IPS DF 4.7 (cell line): ENCODE measurements at regions not wholly inside any gene's neighbourhood (a gene's known extent, or its start where the extent isn't known, plus 50 kb on each side); places are given as distances from the start of the nearest gene placed in this dataset.
"Not testable (repeated sequence)": the region's sequence is repeated elsewhere in the genome, so short reads cannot be mapped to it uniquely, and the experiment has no call there.

Experiments used
- DNase-seq: peaks from one replicate; pipeline ENCODE4 v3.0.0-alpha.2; 2013; ENCODE audit warnings: low spot score; ENCODE audit errors: extremely low read depth

DNA sequence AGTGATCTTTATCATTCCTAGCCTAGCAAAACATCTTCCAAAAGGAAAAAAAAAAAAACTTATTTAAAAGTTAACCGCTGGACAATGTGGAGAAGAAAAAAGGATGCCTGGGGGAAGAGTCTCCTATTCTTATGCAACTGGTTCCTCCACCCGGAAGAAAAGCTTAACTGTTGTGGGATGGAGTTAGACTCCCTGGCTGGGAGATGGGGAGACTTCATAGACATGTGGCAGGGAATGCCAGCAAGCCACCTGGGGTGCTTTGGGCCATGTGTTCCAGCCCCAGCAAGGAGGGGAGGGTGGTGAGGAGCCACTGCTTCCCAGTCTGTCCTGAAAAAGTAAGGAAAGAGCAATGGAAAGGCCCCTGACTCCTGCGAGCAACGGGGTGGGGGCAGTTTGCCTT is 119.4 kb upstream of the SPIN4 start:
- no peak for DNase-seq

DNA sequence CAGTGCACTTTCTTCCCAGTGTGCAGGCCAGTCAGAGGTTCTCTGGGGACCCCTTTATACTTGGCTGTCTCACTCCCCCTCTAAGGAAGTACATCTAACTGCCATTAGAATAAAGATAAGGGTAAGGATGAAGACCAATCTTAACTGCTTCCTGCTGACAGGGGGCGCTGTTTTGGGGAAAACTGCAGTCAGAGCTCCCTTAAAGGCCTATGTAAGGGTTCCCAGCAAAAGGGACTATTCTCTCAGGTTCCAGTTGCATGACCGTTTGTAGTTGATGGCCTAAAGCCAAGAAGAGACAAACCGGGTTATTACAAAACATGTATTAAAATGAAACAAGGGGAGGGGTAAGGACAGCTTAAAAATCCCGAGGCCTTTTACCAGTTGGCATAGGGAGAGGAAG is 115.6 kb upstream of the SPIN4 start:
- no peak for DNase-seq

DNA sequence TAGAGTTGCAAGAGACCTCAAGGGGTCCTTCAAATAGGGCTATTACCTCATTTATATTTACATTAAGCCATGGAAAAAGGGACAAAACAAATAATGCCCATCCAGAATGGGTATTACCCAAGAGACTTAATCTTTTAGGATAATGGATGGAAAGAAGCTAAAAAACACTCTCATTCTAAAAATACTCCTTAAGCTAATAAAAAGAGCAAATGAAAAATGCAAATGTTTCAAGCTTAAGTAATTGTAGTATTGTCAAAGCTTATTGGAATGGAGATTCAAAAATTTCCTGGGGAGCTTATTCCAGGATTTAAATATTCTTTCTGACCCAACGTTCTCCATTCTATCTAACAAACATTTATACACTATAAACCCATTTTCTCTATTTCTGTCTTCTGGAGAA is 107.8 kb upstream of the SPIN4 start:
- no peak for DNase-seq

DNA sequence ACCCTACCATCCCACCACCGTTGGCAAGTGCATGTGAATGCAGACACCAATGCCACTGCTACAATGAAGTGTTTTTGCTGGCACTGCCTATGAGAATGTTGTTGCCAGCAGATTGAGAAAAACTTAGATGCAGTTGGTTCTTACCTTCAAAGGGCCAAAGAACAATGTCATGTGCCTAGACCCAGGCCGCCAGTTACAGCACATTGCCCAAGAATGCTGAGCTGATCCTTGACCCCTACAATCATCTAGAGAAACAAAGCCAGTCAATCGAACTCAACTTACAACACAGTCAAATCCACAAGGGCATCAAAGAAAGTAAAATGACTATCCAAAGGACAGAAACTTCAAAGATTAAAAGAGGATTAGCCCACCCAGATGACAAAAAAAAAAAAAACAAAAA is 102.4 kb upstream of the SPIN4 start:
- DNase-seq: no peak

DNA sequence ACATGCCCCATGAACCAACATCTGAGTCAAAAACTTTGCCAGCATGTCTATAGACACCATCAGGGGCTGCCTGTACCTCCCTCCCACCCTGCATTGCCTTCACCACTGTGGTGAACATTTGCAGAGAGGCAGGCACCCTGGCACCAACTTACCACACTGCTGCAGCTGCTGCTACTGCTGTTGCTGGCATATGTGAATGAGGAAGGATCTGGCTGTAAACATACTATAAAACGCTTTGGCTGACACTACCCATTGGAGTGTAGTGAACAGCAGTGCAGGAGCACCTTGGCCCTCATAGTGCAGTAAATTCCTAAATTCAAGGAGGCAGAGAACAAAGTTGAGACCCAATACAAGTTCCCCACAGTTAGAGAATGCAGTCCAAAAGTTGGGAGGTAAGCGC is 90.6 kb upstream of the SPIN4 start:
- DNase-seq: no peak

DNA sequence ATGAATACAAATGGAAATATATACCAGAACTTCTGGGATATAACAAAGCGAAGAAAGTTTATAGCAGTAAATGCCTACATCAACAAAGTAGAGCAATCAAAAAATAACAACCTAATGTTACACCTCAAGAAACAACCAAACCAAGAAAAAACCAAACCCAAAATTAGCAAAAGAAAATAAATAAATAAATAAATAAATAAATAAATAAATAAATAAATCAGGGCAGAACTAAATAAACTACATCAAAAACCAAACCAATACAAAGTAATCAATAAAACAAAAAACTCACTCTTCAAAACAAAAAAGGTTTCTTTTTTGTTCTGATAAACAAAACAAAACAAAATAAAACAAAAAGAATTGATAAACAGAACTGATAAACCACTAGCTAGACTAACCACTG is 88.4 kb upstream of the SPIN4 start:
- no peak for DNase-seq

DNA sequence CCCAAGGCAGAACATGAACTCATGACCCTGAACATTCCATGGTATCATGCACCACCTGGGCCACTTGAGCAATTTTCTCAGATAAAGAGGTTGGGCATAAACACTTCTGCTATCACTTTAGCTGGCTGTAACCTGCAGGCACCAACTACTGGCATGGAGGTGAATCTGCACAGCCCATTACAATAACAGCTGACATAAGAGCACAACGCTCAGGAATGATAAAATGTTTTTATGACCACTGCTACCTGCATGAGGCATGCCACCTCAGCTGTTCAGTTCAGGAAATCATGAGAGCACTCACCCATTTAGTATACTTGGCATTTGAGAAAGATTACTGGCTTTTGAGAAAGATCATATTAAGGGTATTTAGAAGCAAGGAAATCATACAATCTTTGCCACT is 85.7 kb upstream of the SPIN4 start:
- DNase-seq: no peak

DNA sequence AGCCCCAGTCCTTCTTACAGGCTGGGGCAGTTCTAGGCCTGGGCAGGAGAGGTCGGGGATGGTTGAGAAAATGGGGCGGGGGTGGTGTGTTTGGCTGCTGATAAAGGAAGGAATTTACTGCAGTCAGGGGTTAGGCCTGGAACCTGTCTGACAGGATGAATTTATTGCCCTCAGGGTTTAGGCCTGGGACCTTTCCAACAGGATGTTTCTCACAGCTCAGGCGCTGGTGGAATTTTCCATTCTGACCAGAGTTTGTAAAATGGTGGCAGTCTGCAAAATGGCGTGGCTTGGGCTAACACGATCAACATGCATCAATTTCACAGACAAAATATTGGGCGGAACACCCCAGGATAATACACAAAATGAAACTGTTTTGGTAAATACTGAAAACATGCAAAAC is 83.5 kb upstream of the SPIN4 start:
- DNase-seq: no peak

DNA sequence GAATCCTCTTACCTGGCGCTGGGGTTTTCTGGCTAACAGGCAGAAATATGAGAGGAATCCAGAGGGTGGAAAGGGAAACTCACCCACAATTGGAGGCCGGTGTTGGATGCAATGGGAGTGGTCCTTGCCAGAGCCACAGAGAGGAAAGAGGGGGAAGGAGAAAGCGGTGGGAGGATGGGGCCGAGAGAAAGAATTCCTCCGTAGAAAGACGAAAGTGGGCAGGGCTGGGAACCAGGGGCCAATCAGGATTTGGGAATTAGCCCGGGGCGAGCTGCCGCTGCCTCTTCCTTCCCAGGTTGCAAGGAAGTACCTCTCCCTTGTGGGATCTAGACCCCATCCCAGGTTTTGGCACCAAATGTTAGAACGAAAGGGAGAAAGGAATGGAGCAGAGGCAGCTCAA is 83.1 kb upstream of the SPIN4 start:
- no peak for DNase-seq

DNA sequence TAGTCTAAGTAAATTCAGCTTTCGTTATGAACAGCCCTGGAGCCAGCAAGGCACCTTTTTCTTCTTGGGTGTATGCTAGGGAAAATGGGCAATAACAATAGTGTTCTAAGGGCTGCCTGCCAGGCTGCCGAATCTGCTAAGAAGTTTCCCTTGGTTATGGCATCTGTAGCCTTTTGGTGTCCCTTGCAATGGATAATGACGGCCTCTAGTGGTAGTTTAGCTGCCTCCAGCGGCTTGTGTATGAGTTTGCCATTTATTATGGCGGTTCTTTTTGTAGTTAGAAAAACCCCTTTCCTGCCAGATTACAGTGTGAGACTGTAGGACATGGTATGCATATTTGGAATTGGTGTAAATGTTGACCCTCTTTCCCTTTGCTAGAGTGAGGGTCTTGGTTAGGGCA is 78.9 kb upstream of the SPIN4 start:
- DNase-seq: no peak

DNA sequence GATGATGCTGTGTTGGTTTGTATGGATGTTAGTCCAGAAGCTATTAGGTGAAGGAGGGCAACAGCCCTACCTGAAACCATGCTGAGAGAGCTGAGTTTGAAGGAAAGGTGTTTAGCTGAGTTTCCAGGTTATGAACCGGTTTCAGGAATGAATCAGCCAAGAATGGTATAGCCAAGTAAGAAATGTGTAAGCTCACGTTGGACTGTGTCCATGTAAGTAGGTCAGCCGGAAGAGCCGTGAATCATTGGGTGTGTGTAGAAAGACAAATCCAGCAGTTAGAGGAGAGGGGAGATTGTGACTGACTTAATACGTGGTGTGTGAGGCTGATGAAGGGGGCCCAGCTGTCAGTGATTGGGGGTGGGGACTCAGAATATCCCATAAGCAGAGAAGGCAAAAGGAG is 77.2 kb upstream of the SPIN4 start:
- DNase-seq: no peak

DNA sequence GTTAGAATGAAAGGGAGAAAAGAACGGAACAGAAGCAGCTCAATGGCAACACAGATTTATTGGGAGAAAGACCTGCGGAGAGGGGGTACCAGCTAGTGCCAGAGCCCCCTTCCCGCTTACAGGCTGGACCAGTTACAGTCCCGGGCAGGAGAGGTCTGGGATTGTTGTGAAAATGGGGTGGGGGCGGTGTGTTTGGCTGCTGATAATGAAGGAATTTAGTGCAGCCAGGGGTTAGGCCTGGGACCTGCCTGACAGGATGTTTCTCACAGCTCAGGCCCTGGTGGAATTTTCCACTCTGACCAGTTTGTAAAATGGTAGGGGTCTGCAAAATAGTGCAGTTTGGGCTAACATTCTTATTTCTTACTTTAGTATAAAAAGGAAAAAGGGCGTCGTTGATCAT is 75.4 kb upstream of the SPIN4 start:
- DNase-seq: no peak

DNA sequence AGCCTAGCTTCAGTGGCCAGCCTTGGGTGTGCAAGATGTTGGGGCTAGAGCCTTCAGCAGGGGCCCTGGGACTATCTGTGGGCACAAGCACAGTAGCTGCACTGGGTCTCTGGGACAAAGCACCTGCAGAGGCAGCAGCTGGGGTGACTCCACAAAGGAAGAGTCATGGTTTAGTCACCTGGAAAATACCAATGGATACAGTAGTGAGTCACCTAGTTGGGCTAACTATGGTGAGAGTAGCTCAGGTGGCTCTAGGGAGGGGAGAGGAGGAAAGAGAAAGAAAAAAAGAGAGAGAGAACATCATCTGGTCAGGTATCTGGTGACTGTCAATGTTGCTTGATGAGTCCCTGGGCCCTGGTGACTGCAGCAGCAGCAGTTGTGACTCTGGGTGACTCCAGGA is 72.9 kb upstream of the SPIN4 start:
- no peak for DNase-seq

DNA sequence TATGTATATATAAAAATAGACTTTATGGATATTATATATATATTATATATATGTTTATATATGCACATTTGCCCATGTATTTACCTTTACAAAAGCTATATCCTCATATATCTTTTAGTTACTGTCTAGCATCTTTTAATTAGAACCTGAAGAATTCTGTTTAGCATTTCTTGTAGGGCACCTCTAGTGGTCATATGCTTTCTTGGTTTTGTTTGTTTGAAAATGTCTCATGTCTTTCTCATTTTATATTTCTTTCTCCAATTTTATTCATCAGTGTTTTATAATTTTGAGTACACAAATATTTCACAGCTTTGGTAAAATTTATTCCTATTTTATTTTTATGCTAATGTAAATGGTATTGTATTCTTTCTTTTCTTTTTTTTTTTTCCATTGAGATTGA is 70.3 kb upstream of the SPIN4 start:
- no peak for DNase-seq

DNA sequence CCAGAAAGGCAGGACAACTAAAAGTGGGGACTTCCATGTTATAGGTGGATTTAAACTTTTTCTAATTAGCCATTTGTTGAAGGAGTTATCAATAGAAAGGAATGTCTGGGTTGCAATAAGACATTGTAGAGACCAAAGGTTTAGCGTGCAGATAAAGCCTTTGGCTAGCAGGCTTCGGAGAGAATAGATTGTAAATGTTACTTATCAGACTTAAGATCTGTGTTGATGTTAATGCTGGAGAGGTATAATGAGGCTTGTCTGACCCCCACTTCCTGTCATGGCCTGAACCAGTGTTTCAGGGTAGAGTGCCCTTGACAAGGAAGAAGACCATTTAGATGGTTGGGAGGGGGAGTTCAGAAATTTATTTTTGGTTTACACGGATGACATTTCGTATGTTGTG is 67.1 kb upstream of the SPIN4 start:
- no peak for DNase-seq

DNA sequence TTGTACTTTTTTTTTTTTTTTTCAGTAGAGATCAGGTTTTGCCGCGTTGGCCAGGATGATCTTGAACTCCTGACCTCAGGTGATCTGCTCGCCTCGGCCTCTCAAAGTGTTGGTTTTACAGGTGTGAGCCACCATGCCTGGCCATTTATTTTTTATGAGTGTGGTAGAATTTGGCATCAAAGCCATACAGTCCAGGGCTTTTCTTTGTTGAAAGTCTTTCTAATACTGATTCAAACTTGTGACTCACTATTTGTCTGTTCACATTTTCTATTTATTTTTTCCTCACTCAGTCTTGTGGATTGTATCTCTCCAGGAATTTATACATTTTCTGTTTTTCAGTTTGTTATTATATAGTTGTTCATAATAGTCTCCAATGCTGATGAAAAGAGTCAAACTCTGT is 66.5 kb upstream of the SPIN4 start:
- DNase-seq: no peak

DNA sequence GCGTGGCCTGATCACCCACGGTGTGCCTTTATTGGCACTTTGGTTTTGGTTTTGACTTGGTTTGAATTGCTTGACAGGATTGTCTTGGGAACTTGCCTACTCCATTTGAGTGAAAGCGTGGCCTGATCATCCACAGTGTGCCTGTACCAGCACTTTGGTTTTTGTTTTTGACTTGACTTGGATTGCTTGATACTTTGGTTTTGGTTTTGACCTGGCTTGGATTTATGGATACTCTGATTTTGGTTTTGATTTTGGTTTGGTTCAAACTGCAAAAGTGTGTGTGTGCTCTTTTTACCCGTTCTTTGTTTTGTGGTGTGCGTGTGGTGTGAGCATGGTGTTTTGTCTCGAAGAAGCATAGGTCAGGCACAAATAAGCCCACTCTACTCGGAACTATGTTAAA is 58.8 kb upstream of the SPIN4 start:
- not testable (repeated sequence) for DNase-seq

DNA sequence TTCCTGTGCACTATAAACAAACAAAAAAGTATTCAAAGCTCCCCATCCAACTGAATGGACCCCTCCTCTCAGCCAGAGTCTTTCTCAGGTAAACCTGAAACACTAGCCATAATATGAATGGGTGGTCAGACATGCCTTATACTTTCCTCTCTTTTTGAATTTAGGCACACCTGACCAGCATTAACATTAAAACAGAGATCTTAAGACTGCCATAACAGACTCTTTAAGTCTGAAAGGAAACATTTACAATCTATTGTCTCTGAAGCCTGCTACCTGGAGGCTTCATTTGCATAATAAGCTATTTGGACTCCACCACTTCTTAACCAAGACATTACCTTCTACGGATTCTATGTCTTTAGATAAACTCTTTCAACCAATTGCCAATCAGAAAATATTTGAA is 56.9 kb upstream of the SPIN4 start:
- no peak for DNase-seq

DNA sequence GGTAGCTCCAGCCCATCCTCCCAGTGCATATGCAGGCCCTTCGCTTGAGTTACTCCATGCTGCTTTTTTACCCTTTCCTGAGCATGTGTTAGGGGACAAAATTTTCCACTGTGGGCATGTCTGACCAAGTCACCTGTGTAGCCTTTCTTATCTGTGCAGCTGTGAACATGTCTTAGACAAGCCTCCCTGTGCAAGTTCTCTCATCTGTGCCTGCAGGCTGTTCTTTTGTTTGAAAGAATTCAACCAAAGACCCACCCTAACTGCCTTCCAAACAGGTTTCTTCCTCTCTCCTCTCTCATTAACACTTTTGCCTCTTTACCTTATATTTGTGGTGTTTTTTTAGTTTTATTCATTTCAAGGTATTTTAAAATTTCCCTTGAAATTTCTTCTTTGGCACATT is 53.2 kb upstream of the SPIN4 start:
- no peak for DNase-seq

DNA sequence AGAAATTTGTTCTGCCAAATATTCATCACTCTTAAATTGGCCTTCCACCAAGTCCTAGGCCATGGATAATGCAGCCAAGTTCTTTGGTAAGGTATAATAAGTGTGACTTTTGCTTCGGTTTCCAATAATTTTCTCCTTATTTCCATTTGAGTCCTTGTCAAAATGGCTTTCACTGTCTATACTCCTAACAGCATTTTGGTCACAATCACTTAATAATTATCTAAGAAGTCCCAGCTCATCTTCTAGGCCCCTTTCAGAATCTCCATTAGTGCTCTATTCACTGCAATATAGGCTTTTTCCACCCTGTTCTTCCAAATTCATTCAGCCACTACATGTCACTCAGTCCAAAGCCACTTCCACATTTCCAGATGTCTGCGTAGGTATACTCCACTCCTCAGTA is 51.0 kb upstream of the SPIN4 start:
- DNase-seq: no peak
